GM19463 (cell line): ENCODE measurements at regions not wholly inside any gene's neighbourhood (a gene's known extent, or its start where the extent isn't known, plus 50 kb on each side); places are given as distances from the start of the nearest gene placed in this dataset.
"Not testable (repeated sequence)": the region's sequence is repeated elsewhere in the genome, so short reads cannot be mapped to it uniquely, and the experiment has no call there.

Experiments
- ATAC-seq: cut with Tn5 transposase; IDR thresholded peaks from one replicate; pipeline ENCODE4 v1.9.1; 2021; ENCODE audit warnings: mild to moderate bottlenecking, moderate library complexity; ENCODE audit not compliant: unreplicated experiment

- ATAC-seq: no peak
Measured at GRCh38 chr12:17264603-17265002, 658.6 kb upstream of the LMO3 start.

- ATAC-seq: no peak
Measured at GRCh38 chr12:17239874-17240273, 633.9 kb upstream of the LMO3 start.

DNA sequence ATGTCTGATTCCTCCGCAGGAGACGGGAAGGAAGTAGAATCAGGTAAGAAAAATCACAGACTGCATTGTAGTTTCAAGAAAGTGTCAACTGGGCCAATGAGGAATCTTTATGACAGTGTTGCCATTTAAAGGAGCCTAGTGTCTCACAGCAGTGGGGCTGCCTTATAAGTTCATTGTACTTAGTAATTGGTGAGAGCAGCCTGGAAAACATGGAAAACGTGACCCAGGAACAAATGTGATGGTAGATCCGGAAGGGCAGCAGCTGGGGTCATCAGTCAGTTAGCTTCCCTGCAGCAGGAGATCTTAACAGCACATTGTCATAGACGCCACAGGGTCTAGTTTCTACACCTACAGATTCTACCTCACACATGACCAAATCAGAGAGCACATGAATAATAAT, 630.0 kb upstream of the LMO3 start:
- no peak for ATAC-seq

DNA sequence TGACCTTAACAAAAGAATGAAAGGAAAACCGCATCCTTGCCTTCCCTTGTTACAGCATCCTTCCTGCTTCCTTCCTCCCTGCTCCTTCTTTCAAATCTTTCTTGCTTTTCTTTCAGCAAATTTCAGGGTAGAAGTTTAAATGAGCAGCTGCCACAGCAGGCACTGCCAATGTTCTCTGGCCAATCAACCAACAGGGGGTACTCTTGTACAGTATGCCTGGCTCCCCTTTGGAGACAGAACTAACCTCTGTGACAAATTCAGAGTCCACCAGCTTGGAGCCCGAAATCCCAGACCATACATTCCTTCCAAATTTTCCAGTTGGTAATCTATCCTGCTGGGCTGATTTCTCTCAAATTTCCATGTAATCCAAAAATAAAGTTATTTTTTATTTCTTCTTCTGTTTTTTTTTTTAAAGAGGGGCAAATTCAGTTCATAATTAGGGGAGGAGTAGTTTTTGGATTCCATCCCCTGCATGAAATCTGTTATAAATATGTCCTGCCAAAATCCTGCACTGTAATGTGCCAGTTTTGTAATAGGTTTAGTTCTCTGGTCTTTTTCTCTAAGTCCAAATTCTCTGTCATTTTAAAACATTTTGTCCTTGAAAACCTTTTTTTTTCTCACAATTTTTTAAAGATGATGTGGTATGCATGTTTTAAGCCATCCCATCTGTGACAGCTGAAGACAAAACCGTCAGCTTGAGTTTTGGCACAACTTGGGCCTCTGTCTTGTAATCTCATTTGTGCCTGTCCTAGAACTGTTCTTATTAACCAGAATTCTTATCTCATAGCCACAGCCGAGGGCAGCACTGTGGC, 610.0 kb upstream of the LMO3 start:
- ATAC-seq: no peak

DNA sequence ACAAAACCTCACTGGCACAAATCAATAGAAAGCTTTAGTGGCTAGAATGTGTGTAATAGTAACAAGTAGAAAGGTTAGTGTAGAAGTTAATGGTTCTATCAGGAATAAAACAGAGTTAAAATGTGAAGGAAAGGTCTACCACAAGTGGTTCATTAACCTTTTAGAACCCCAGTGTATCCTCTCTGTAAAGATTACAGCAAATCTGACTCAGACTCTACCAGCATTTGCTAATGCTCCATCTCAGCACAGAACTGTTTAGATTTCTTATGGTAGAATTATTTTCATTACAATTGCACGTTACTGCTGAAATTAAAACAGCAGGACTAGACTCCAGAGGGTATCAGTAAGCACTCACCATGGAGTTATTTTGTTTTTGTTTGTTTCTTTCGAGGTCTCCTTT, 609.0 kb upstream of the LMO3 start:
- peak; percentile 78 for ATAC-seq

DNA sequence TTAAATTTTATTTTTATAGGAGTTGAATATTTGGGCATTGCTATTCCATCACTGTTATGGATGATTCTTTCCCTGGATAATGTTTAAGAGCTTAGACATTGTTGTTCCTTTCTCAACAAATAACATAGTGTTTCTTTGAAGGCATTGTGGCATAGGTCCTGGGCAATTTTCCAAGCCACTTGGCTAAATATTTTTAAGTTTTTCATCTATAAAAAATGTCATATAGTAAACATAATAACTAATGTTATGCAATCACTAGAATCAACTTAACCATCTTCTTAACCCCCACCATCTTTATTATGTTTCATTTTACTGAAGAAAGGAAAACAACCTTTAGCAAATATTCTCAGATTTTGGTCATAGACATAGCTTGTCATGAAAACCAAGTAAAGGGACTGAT, 600.6 kb upstream of the LMO3 start:
- no peak for ATAC-seq

DNA sequence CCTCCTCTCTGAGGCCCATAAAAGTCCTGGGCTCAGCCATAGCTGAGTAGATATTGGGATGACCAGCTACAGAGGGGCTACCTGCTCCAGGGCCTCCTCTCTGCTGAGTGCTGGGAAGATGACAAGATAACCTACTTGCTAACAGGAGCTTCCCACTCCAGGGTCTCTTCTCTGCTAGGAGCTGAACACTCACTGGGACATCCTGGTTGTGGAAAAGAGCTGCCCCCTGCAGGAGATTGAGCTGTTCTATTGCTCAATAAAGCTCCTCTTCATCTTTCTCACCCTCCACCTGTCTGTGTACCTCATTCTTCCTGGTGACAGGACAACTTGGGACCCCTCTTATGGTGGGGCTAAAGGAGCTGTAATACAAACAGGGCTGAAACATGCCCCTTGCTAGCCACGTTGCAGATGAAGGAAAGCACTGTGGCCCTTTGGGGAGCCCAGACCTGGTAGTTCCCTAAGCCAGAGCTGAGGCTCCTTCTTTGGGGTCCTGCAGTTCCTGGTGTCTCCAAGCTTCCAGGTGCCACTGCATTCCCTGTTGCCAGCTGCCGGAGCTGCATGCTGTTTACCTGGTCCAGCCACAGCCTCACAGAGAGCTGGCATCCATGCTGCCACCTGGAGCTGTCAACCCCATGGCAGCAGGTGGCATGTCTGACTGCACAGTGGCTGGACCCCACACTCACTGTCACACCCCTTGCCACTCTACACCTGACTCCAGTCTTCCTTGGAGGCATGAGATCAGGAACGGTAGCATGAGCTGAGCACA, 598.5 kb upstream of the LMO3 start:
- ATAC-seq: no peak

DNA sequence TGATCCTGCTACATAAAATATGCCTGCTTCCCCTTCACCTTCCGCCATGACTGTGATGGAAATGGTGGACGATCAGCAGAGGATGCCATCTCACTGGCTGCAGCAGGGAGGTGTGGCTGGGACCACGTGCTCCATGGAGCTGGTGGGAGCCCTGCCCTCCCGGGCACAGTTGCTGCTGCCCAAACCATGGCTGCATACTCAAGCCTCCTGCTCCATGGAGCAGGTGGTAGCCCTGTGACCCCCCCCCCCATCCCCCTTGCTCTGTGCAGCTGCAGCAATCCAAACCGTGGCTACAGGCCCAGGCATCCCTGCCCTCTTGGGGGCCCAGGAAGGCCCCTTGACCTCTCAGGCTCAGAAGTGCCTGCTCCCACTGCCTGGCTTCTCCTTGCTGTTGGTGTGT, 597.5 kb upstream of the LMO3 start:
- ATAC-seq: no peak

- ATAC-seq: peak; percentile 63
Measured at GRCh38 chr12:17197971-17198370, 592.0 kb upstream of the LMO3 start.

- no peak for ATAC-seq
Measured at GRCh38 chr12:17192721-17193120, 586.8 kb upstream of the LMO3 start.

DNA sequence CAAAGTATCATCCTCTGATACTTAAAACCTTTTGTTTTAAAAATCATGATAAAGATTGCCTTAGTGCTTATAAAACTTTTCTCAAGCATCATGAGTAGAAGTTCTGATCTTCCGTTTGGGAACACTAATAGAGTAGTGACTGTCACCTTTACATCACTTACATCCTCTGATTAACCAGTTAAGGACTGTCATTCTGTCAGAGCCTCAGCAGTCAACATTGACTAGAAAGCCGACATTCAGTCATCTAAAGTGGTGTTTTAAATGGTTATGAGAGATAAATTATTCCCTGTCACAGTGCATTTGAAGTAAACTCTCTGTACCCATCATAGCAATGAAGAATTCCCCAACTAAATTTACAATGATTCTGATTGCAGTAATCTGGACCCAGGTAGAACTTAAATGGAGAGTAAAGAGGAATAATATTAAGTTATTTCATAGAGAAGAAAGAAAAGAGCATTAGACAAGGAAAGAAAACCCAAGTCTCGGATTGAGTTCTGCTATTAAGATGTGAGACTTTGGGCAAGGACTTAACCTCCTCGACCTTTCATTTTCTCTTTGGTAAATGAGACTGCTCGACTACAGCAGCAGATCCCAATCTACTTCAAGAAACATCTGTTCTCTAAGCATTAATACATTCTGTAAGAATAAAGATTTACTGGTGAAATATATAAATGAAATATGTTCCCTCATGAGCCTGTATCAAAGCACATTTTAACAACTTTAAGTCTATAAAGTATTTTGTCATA, 563.9 kb upstream of the LMO3 start:
- ATAC-seq: peak; percentile 77

DNA sequence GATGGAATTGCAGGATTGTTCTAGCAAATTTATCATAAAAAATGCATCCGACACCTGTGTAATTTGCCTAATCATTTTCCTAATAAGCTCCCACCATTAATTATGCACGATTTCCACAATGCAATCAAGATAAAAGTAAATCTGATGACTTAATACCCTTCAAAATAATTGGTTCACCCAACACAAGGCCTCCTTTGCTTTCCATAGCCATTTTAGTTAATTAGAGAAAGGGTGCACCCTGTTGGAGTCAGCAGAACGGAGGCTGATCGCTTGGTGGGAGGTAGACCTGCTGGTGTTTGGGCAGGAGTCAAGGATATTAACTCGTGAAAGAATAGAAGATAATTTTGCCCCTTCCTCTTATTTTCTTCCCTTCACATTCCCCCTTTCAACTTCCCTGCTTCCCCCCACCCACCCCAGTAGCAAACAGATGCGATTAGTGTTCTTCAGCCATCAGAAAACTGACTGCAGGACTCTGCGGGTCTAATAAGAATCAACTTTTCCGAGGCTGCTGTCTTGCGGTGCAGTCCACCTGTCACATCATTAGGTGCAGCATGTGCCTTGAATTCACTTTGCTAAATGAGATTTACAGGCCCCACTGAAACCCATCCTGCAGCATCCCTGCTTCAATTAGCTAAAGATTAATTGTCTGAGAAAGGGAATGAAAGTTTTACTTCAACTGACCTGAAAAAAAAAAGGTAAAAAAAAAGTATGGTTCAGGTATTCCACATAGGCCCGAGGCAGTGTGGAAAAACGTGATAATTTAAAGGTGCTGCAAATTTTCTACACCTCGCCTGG, 553.7 kb upstream of the LMO3 start:
- no peak for ATAC-seq

DNA sequence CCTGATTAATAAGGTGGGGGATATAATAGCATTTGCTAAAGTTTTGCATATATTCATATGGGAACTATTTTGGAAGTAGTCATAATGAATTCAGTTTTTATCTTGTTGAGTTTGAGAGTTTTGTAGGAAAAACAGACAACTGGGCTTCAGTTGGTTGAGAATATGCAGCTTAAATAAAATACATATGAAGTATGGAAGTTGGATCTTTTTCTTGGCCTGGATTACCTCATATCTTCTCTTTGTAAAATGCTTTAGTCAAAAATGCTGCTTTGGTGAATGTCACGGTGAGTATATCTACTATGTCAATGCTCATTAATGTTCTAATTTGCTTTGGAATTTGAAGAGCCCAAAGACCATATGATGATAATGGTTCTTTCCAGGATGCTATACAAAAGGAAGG, 552.2 kb upstream of the LMO3 start:
- no peak for ATAC-seq

- no peak for ATAC-seq
Measured at GRCh38 chr12:17151917-17152316, 546.0 kb upstream of the LMO3 start.

DNA sequence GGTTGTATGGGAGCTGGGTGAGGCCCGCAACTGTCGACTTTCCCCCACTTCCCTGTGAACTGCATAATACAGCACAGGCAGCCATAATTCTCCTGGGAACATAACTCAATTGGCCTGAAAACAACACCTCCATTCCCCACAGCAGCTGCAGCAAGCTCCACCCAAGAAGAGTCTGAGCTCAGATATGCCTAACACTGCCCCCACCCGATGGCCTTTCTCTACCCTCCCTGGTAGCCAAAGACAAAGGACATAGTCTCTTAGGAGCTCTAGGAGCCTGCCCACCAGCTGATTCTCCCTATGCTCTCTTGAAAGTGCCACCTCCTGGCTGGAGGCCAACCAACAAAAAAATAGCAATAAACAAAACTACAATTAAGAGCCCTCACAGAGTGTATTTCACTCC, 542.7 kb upstream of the LMO3 start:
- ATAC-seq: no peak

DNA sequence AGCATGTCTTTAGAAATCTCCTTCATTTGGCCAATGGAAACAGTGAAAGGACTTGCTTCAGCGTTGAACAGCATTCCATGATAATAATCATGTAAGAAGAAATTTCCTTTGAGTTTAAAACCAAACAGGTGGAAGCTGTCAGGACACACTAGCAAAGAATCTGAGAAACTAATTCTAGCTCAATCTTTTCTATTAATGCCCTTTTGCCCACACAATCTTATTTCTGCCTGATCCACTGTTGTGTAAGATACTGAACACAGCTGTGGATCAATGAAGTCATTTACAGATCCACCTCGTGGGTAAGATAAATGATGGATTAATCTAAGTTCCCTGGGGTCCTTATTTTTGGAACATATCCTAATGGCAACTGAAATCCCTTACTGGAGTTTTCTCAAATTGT, 536.9 kb upstream of the LMO3 start:
- ATAC-seq: no peak

DNA sequence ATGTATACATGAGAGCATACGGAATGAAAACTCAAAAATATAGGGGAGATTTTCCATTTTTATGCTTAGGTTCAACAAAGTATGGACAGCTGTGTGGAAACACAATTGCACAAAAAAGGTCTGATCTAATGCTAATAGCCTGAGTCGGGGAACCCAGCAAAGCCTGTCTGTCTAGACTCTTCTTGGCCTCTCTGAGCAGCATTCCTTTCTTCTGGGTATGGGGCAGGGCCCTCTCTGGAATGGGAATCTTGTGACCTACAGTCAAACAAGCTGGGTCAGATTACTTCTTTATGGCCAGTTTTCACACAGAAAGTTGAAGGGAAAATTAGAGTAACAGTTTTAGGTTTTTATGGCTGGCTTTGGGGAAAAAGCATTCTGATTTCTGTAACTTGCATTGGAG, 534.0 kb upstream of the LMO3 start:
- ATAC-seq: no peak

DNA sequence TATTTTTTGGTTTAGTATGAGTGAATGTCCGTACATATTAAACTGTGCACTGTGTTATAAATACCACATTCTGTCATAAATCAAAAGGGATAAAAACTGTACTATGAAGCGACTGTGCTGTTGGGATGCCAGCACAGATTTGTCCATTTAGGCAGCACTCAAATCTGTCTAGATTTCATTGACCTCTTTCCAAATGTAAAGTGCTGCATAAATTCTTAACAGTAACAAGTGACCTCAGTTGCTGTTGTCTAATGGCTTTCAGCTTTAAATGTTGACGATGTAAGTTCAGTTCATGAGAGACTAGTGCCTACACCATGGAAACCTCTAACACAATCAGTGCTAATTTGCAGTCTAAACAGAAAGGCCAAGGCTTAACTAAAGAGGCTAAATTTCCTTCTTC, 531.4 kb upstream of the LMO3 start:
- ATAC-seq: no peak

GRCh38 chr12:17134315-17134714, 528.4 kb upstream of the LMO3 start:
- peak; percentile 71 for ATAC-seq

- ATAC-seq: no peak
Measured at GRCh38 chr12:17132336-17132735, 526.4 kb upstream of the LMO3 start.

- not testable (repeated sequence) for ATAC-seq
Measured at GRCh38 chr12:17116538-17116937, 510.6 kb upstream of the LMO3 start.
